Calu3 (cell line): ENCODE measurements at regions not wholly inside any gene's neighbourhood (a gene's known extent, or its start where the extent isn't known, plus 50 kb on each side); places are given as distances from the start of the nearest gene placed in this dataset.

Experiments
- BruUV-seq: library from RNA; stranded (reverse); fragments of 400-500 nt; replicated peaks from 2 replicates; lab custom pipeline; 2021; lab: Mats Ljungman, UMichigan
- CTCF ChIA-PET: fragments of 300-600 bp; sonication (Branson Sonifier 250); formaldehyde crosslinking; loops from one replicate; lab custom pipeline; 2022; ENCODE audit warnings: antibody characterized with exemption; lab: Charles Lee
- DNase-seq: peaks from one replicate; pipeline ENCODE4 v3.0.0; 2022
- H3K27ac Mint-ChIP-seq: one replicate; pipeline ENCODE4 v1.8.0; 2022; ENCODE audit warnings: mixed read lengths; ENCODE audit not compliant: unreplicated experiment
- H3K27me3 Mint-ChIP-seq: one replicate; pipeline ENCODE4 v1.8.0; 2022; ENCODE audit warnings: mixed read lengths; ENCODE audit not compliant: unreplicated experiment
- H3K36me3 Mint-ChIP-seq: one replicate; pipeline ENCODE4 v1.8.0; 2022; ENCODE audit warnings: mild to moderate bottlenecking, moderate library complexity, mixed read lengths; ENCODE audit not compliant: insufficient read depth, unreplicated experiment
- H3K4me1 Mint-ChIP-seq: one replicate; pipeline ENCODE4 v1.8.0; 2022; ENCODE audit warnings: mild to moderate bottlenecking, low read depth, mixed read lengths; ENCODE audit not compliant: unreplicated experiment
- H3K4me3 Mint-ChIP-seq: one replicate; pipeline ENCODE4 v1.8.0; 2022; ENCODE audit warnings: mild to moderate bottlenecking, low read depth, moderate library complexity, mixed read lengths; ENCODE audit not compliant: unreplicated experiment
- H3K9me3 Mint-ChIP-seq: one replicate; pipeline ENCODE4 v1.8.0; 2022; ENCODE audit warnings: low read depth, mixed read lengths; ENCODE audit not compliant: unreplicated experiment
- CTCF ChIP-seq: fragments of 200-600 bp; IDR thresholded peaks from one replicate; pipeline ENCODE4 v1.8.0; 2022; ENCODE audit warnings: antibody characterized with exemption; ENCODE audit not compliant: unreplicated experiment
- intact Hi-C: fragments of 100-400 bp; cut with micrococcal nuclease; formaldehyde crosslinking; loops from one replicate; pipeline ENCODE4 v1.10.0; 2022; ENCODE audit not compliant: unreplicated experiment

- H3K4me3 Mint-ChIP-seq = no peak overlapping the region
- H3K4me1 Mint-ChIP-seq = peaks cover 14% of the 10 kb centered on the region
- TF ChIP-seq CTCF = no peak
- H3K36me3 Mint-ChIP-seq = no peaks in the 10 kb centered on the region
- no peaks in the 10 kb centered on the region for H3K27me3 Mint-ChIP-seq
- CTCF ChIA-PET = interaction anchor here (0.9 kb wide), 1 partner anchor 19 kb away, joined by 3 read pairs; no protein-coding TSS in a partner anchor
- peaks cover 3% of the 10 kb centered on the region for H3K9me3 Mint-ChIP-seq
- BruUV-seq = no TSS peak
- no peak for DNase-seq
- intact Hi-C loops = no loop called here
- H3K27ac Mint-ChIP-seq = no peak overlapping the region
These were observed 76.3 kb upstream of the WSB1 start for GRCh38 chr17:27217631-27218030.

GRCh38 chr17:27218041-27218440, 75.9 kb upstream of the WSB1 start:
- TF ChIP-seq CTCF = no peak
- Mint-ChIP-seq H3K9me3 (peaks cover 3% of the 10 kb centered on the region), H3K4me3 (no peak overlapping the region), H3K27ac (no peak overlapping the region), H3K27me3 (no peaks in the 10 kb centered on the region), H3K36me3 (no peaks in the 10 kb centered on the region), H3K4me1 (peaks cover 14% of the 10 kb centered on the region)
- no peak for DNase-seq
- intact Hi-C loops = no loop called here
- CTCF ChIA-PET = interaction anchor here (0.9 kb wide), 1 partner anchor 19 kb away, joined by 3 read pairs; no protein-coding TSS in a partner anchor
- no TSS peak for BruUV-seq

GRCh38 chr17:27218719-27219488, 75.0 kb upstream of the WSB1 start:
- H3K9me3 Mint-ChIP-seq = peaks cover 3% of the 10 kb centered on the region
- H3K27ac Mint-ChIP-seq = no peak overlapping the region
- no peak for TF ChIP-seq CTCF
- no peak for DNase-seq
- no peaks in the 10 kb centered on the region for H3K36me3 Mint-ChIP-seq
- peaks cover 14% of the 10 kb centered on the region for H3K4me1 Mint-ChIP-seq
- no TSS peak for BruUV-seq
- intact Hi-C loops = no loop called here
- no peaks in the 10 kb centered on the region for H3K27me3 Mint-ChIP-seq
- no peak overlapping the region for H3K4me3 Mint-ChIP-seq
- CTCF ChIA-PET = interaction anchor here (0.9 kb wide), 1 partner anchor 18 kb away, joined by 3 read pairs; no protein-coding TSS in a partner anchor

GRCh38 chr17:27222515-27222914, 71.4 kb upstream of the WSB1 start:
- H3K27ac Mint-ChIP-seq = no peak overlapping the region

More at GRCh38 chr17:27222515-27222914, 71.4 kb upstream of the WSB1 start:
- no TSS peak for BruUV-seq
- no peak for DNase-seq
- H3K4me1 Mint-ChIP-seq = no peaks in the 10 kb centered on the region
- CTCF ChIA-PET = no interaction called here
- peaks cover 2% of the 10 kb centered on the region for H3K9me3 Mint-ChIP-seq
- no peak for TF ChIP-seq CTCF
- no peaks in the 10 kb centered on the region for H3K36me3 Mint-ChIP-seq
- no peaks in the 10 kb centered on the region for H3K27me3 Mint-ChIP-seq
- no peak overlapping the region for H3K4me3 Mint-ChIP-seq
- intact Hi-C loops = no loop called here
